HG02678 (cell line): ENCODE measurements at regions not wholly inside any gene's neighbourhood (a gene's known extent, or its start where the extent isn't known, plus 50 kb on each side); places are given as distances from the start of the nearest gene placed in this dataset.
"Not testable (repeated sequence)": the region's sequence is repeated elsewhere in the genome, so short reads cannot be mapped to it uniquely, and the experiment has no call there.

Experiments
- ATAC-seq: cut with Tn5 transposase; IDR thresholded peaks from one replicate; pipeline ENCODE4 v1.9.1; 2021; ENCODE audit warnings: mild to moderate bottlenecking, moderate library complexity; ENCODE audit not compliant: unreplicated experiment

GRCh38 chr7:94303695-94304094 is 91.0 kb upstream of the COL1A2 start:
- ATAC-seq = no peak

GRCh38 chr7:94304878-94305277 is 89.8 kb upstream of the COL1A2 start:
- ATAC-seq = no peak

- no peak for ATAC-seq
These were observed 88.9 kb upstream of the COL1A2 start for GRCh38 chr7:94305836-94306235.

DNA sequence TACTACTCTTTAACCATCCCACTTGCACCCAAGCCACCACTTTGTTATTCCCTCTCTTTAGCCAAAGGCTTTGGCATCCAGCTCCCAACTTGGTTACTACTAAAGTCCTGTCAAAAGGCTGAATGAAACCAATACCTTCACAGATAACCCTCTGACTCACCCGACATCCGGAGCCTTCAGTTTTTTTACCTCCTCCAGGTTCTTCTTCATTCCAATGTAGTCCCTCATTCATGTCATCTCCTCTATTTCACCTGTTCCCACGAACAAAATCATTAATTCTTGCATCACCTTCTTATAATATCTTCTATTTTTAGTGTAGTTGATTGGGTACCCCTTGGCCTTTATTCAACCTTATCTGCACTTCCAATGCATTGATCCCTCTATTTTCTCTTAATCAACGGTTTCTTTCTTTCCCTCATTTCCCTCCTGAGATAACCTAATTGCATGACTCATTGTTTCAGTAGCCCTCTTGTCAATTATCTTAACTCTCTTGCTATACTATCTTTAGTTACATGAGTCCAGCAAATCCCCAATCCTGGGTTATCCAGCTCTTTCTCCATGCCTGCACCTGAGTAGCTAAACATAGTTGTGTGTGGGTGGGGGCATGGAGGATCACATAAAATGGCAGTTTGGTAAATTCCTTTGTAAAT is 87.2 kb upstream of the COL1A2 start:
- ATAC-seq = no peak

DNA sequence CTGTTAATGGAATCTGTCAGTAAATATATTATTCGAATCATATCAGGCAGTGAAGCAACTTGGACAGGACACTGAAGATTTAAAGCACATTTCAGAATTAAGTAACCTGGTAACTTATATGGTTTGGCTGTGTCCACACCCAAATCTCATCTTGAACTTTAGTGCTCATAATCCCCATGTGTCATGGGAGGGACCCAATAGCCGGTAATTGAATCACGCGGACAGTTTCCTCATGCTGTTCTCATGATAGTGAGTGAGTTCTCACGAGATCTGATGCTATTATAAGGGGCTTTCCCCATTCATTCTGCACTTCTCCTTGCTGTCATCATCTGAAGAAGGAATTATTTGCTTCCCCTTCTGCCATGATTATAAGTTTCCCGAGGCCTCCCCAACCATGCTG is 83.2 kb upstream of the COL1A2 start:
- ATAC-seq = no peak

- no peak for ATAC-seq
These were observed 80.8 kb upstream of the COL1A2 start for GRCh38 chr7:94313926-94314325.

DNA sequence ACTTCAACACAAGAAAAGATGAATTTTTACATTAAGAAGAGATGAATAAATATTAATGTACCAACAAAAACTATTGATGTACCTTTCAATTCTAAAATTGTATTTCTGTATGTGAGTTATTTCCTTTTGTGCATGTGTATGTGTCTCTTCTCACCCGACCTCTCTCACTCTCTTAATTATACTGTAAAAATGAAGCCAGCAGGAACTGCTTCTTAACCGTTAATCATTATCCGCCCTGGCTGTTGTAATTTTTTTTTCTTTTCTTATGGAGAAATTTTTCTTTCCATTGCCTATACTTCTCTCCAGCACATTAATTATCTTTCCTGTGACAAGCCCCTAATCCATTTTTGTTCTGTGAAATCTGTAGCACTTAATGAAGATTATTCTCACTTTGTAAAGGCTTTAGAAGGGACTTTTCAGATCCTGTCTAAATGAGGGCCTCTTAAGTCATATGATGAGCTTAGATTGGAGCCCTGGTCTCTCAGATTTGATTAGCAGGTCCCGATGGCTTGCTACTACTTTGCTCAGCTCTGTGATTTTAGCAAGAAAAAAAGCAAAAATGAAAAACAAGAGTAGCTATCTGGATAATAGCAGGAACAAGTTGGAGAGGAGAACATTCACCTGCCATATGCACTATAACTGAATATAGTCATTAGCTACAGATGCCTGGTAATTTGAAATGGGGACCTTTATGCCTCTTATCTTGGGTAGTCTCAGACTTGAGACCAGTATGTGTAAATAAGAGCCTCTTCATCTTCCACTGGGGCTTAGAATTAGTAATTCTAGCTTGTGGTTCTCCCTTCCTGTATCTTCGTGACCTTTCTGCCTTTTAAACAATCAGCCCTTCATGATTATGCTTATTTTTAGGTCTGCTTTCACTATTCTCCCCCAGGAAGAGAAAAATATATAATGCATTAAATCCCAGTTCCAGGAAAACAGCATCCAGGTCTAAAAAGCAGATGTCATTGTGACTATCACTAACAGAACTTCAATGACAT is 80.0 kb upstream of the COL1A2 start:
- no peak for ATAC-seq

- ATAC-seq = not testable (repeated sequence)
These were observed 73.6 kb upstream of the COL1A2 start for GRCh38 chr7:94321138-94321537.

DNA sequence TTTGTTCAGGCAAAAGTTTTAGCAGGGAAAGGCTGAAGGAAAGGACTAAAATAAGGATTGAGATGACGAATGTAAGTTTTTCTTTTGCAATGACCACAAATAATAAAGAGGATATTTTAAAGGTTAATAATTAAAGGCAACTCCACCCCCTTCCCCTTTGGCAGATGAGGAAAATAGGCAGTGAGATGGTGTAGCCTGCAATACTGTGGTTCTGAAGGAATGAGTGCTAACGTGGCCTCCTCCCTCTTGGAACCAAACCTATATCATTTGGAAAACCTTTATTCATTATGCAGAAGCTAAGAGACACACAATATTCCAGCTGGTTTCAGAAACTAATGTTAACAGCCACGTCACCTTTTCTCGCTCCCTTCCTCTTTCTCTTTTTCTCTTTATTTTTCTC is 70.9 kb upstream of the COL1A2 start:
- no peak for ATAC-seq

GRCh38 chr7:94324380-94325121 is 70.1 kb upstream of the COL1A2 start:
- ATAC-seq = no peak

GRCh38 chr7:94325122-94325475 is 69.6 kb upstream of the COL1A2 start:
- no peak for ATAC-seq

DNA sequence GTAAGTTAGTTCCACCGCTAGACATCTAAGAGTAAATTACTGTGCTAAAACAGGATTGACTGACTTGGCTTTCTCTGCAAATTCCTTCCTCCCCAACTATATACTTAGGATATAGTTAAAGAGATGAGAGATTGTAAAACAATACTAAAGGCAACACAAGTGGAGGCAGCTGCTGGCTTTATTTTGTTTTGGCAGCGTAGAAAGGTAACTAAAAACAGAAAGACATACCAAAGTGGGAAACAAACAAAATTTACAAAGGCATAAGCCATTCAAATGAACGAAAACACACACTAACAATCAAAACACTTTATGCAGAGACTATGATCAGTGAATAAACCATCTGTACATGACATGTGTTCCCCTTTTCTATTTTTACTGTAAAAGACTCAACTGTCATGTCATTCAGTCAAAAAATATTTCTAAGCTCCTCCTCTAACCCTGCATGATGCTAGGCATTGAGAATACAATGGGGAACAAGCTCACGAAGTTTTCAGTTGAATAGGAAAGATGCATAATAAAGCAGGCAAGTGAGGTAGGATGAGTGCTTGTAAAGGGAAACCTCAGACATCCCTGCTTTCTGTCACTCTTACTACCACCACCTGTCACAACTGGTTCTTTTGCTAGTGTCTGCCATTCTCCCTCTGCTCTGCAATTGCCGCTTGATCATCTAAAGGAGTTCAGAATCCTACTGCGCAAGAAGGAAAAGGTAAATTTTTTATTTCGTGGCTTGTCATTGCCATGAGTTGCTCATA is 64.2 kb upstream of the COL1A2 start:
- no peak for ATAC-seq

- ATAC-seq = no peak
These were observed 62.1 kb upstream of the COL1A2 start for GRCh38 chr7:94332571-94332970.

DNA sequence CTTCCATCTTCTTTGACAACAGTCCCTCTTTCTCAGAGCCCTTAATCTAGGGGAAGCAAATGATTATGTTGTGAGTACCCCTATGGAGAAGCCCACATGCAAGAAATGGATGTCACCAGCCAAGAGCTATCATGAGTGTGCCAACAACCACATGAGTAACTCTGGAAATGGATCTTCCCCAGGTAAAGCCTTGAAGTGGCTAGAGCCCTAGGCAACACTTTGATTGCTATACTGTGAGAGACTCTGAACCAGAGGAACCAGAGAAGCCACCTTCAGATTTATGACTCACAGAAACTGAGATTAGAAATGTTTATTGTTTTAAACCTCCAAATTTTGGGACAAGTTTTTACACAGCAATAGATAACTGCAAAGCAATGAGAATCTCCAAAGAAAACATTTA is 60.9 kb upstream of the COL1A2 start:
- ATAC-seq = no peak

- ATAC-seq = no peak
These were observed 59.1 kb upstream of the COL1A2 start for GRCh38 chr7:94335586-94335985.

DNA sequence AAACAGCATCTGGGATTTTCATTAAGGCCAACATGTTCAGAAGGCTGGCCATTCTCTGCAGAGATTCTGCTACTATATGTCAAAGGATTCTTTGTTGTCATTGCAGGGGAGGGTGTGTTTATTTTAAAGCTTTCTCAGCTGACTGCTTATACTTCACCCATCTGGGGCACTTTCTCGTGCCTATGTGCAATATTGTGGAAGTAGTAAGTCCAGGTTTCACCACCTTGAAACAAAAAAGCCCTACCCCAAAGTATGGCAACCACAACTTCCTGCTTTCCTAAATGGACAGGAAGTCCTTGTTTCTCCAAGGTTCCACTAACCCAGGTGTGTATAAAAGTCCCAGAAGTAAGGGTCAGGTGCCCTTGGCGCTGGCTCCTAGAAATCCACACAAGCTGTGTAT is 58.7 kb upstream of the COL1A2 start:
- ATAC-seq = no peak

DNA sequence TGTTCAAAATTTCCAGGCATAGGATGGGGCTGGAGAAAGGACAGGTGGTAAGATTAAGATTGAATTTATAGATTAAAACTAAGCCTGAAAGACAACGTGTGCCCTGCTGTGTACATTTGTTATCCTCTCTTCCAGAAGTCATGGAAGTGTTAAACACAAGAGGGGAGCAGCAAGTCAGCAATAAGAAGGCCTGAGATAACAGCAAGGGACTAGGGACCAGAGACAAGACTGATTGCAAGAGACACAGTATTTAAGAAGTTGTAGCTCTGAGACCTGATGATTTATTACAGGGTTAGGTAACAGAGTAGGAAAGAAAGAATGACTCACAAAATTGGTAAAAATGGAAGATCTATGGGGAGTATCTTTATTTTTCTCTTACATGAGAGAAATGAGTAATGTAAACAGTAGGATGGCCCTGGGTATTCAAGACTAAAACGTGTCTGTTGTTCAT is 55.7 kb upstream of the COL1A2 start:
- ATAC-seq = no peak

GRCh38 chr7:94344826-94345225 is 49.9 kb upstream of the COL1A2 start:
- ATAC-seq = no peak
